ENCODE measurements at regions not wholly inside any gene's neighbourhood (a gene's known extent, or its start where the extent isn't known, plus 50 kb on each side); places are given as distances from the start of the nearest gene placed in this dataset.

GRCh38 chr11:29782447-29782846 lies 234.4 kb downstream of the KCNA4 start:
- TF ChIP-seq ZFP30 (CRISPR knock-in tag; IDR thresholded peaks at IDR 0.05), result no peak
- TF ChIP-seq PATZ1 (CRISPR knock-in tag; IDR thresholded peaks at IDR 0.05; ENCODE audit: borderline replicate concordance), result no peak
- no peak for TF ChIP-seq TCF4 (CRISPR knock-in tag; IDR thresholded peaks at IDR 0.05; ENCODE audit: borderline replicate concordance)
- TF ChIP-seq PPARA (CRISPR knock-in tag; IDR thresholded peaks at IDR 0.05; ENCODE audit: borderline replicate concordance), result no peak
- no peak for TF ChIP-seq RARB (CRISPR knock-in tag; IDR thresholded peaks at IDR 0.05)
- no peak for TF ChIP-seq ZNF565 (CRISPR knock-in tag; conservative IDR thresholded peaks at IDR 0.05; ENCODE audit: low read depth)
